Hematopoietic multipotent progenitor cell treated with erythropoietin and hydrocortisone succinate and interleukin-3 and kit ligand, for 6 days (in vitro differentiated cells): ENCODE measurements at regions not wholly inside any gene's neighbourhood (a gene's known extent, or its start where the extent isn't known, plus 50 kb on each side); places are given as distances from the start of the nearest gene placed in this dataset.

Source experiments
- DNase-seq: peaks from one replicate; pipeline ENCODE4 v3.0.0-alpha.2; 2015

DNA sequence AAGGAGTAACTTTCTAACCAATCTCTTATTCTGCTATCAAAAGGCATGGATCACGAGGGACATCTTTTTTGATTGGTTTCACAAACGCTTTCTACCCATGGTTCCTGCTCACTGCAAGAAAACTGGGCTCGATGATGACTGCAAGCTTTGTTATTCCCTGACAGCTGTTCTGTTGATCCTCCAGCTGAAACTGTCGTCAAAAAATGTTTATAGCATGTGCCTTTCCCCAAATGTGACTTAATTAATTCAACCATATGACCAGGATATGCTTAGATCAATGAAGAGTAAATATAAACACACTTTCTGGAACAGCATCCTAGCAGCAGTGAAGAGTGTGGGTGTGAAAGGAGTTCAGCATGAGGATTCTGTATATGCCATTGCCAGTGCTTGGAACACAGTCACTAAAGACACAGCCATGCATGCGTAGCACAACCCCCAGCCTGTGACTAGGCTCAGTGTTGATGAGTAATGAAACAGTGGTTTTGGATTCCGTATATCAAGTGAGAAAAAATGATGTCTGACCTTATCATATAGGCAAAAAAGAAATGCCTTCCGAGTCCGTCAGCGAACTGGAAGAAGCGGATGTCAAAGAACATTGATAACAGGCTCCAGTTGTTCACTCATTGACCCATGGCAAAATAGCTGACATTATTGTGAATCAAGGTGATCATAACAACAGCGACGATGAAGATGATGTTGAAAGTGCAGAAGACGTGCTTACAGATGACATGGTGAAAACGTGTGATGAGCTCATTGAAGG lies 347.4 kb downstream of the FGF9 start:
- no peak for DNase-seq

DNA sequence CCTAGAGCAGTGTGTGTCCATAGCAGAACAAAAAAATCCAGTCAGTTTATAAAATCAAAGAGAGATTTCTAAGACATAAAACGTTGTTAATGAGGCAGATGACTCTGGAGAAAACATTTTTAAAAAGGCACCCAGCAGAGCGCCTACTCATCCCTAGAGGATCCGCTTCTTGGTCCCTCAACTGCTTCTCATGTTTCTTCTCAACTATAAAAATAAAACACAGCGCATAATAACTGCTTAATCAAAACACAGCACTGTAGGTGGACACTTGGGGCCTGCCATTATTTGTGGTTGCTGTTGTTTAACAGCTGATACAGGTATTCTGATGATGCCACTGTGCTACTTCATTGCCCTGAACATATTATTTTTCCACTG lies 347.9 kb downstream of the FGF9 start:
- no peak for DNase-seq

DNA sequence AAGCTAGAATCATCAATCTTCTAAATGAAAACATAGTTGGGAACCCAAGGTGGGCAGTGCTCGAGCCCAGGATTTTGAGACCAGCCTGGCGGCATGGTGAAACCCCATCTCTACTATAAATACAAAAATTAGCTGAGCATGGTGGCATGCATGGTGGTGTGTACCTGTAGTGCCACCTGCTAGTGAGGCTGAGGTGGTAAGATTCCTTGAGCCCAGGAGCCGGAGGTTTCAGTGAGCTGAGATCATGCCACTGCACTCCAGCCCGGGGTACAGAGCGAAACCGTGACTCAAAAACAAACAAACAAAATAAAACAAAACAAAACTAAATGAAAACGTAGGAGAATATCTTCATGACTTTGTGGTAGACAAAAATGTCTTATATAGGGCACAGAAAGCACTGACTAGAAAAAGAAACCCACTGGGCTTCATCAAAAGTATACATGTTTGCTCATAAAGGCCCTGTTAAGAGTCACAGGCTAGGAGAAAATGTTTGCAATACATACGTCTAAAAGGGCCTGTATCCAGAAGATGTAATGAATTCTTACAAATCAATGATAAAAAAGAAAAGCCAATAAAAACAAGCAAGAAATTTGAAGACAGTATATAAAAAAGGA lies 353.6 kb downstream of the FGF9 start:
- no peak for DNase-seq

DNA sequence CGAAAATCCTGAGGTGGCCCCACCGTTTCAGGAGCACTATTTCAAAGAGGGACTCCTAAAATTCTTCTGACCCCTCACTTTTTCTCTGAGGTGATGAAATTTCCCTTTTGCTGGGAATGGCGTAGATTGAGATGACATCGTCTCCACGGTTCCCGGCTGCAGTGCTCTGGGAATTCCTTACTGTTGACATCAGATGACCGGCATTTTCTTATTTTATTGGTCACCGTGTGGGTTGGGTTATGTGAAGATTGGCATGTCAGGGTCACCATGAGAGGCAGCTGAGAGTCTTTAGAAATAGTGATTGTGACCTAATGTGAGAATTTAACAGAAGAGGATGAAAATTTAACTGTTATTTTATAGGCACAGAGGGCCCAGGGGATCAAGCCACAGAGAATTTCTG lies 356.7 kb downstream of the FGF9 start:
- no peak for DNase-seq

DNA sequence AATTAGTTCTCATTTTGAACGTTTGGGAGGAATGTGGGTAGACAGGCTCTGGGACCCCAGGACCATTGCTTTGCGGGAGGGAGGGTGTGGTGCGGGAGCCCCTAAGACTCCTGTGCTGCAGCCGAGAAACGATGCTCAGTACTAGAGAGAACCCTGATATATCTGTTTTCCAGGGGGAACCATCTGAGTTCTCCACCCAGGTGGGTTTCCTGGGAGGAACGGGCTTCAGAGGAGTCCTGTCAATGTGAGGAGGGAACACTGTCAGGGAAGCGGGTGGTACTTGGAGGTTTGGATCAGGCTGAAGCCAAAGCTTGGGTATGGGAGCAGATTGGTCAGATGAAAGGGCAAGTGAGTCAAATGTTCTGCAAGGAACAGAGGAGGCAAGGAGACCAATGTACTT lies 358.0 kb downstream of the FGF9 start:
- DNase-seq = no peak

DNA sequence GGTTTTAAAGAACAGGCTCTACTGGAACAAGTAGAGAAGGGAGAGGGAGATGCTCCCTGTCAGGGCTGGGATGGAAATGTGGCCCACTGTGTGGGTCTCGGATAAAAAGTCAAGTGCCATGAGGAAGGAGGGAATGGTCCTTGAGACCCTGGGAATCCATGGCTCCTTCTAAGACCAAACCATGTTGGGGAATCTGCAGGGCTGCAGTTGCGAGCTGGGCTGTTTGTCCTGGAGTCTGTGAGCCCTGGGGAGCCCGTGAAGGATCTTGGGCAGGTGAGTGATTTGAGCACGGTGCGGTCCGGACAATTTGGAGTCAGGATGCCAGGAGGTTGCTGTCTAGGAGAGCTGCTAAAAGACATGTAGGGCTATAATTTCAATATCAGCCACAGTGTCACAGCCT lies 359.4 kb downstream of the FGF9 start:
- no peak for DNase-seq

DNA sequence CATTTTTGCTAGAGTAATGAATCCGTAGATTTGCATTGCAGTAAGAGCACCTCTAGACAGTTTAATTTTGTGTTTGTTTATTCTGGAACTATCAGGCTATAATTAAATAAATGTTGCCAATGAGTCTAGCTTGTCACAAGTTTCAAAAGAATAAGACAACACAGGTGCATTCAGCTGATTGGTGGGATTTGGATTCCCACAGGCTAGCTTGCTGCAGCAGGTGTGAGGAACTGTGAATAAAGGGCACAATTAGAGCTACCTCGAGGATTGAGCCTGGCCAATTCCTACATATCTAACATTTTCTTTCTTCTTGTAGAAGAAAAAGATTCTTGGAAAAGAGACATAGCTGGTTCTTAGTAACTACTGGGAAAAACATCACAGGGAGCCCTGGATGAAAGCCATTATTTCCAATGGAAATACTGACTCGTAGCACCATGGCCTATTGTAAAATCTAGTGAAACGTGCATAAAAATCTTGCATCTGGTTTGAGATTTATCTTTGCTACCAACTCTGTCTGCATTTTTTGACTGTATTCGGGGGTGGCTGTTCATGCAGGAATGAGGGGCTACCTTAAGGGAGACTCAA lies 360.9 kb downstream of the FGF9 start:
- DNase-seq = no peak

DNA sequence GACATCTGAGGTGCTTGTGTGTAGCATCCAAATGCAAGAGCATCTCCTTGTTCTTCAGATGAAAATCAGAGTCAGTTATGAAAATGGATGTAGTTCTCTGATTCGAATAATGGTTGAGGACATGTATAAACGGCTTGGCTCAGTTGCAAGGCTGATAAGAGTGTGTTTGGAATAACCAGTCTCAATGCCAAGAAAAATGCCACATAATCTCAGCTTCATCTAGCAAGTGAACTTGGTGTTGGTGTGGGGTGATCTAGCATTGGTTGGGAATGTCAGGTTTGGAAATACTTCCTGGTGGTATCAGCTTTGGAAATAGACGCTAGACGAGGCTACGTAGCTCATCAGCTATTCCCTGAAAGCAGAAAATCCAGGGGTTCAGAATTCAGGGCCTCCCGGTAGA lies 362.0 kb downstream of the FGF9 start:
- DNase-seq = no peak

DNA sequence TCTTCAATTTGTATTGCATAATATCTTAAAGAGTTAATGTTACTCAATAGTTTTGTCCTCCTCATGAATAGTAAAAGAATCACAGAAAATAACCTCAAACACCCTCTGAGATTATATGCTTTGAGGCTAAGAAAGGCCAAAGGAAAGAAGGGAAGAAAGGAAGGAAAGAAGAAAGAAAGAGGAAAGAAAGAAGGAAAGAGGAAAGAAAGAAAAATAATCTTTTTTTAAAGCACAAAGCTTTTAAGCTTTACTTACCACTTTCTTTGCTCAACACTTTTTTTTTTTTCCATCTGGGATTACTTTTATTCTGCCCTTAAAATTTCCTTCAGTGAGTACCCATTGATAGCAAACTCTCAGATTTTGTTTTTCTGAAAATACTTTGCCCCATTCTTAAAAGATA lies 369.1 kb downstream of the FGF9 start:
- DNase-seq = no peak

DNA sequence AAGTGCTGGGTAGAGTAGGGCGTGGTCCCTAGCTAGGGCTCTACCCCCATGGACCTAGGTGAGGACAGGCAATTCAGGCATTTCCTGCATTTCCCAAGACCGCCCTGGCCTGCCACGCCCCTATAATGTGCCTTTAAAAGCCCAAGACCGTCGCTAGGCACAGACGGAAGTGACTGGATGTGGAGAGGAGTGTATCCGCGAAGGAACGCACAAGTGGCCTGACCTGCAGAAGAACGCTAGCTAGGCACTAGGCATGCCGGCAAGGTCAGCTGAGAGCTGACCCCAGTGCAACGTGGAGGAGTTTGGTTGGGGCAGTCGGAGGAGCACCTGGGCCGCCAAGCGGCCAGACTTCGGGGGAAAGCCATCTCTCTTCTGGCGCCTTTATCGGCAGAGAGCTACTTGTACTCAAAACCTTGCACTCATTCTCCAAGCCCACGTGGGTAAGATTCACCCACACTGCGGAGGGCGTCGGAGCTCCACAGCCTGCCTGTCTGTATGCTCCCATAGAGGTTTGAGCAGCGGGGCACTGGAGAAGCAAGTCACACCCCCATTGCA lies 370.0 kb downstream of the FGF9 start:
- peak; percentile 1 for DNase-seq

DNA sequence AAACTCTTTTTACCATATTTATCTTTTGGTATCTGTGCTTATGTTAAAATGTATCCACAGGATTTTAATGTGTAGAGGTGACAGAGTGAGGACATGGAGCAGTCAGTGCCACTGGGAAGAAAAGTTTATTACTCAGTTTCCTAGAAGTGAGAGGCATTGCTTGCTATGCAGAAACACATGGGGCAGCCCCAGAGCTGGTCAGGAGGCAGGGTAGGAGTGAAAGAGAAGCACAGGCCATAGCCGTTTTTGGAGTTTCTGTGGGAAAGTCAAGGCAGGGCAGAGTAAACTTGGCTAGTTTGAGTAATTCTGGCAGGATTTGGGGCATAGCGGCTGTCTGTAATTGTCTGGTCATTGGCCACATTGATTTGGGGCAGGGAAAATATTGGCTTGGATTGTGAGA lies 370.9 kb downstream of the FGF9 start:
- DNase-seq = no peak

DNA sequence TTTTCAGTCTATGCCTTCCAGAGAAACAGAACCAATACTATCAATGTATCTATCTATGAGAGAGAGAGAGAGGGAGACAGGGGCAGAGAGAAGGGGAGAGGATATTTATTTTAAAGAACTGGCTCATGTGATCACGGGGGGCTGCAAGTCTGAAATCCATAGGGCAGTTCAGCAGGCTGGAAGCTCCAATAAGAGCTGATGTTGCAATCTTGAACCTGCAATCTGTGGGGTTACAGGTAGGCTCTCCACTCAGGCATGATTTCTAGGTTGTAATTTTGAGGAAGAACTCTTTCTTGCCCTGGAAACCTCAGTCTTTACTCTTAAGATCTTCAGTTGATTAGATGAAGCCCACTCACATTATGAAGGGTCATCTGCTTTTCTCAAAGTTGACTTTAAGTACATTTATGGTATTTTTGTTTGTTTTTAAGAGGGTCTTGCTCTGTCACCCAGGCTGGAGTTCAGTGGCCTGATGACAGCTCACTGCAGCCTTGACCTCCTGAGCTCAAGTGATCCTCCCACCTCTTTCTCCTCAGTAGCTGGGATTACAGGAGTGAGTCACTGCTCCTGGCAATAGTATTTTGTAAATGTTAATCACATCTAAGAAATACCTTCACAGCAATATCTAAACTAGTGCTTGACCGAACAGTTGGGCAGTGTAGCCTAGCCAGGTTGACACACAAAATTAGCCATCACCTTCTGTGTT lies 376.4 kb downstream of the FGF9 start:
- no peak for DNase-seq

DNA sequence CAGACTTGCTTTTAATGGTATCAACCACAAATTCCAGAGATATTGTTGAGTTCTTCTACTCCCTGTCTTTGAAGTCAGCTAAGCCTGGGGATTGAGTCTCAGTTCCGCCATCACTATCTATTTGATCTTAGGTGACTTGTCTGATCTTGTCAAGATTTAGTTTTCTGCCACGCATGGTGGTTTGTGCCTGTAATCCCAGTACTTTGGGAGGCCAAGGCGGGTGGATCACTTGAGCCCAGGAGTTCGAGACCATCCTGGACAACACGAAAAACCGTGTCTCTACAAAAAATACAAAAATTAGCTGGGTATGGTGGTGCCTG lies 376.9 kb downstream of the FGF9 start:
- DNase-seq = no peak

DNA sequence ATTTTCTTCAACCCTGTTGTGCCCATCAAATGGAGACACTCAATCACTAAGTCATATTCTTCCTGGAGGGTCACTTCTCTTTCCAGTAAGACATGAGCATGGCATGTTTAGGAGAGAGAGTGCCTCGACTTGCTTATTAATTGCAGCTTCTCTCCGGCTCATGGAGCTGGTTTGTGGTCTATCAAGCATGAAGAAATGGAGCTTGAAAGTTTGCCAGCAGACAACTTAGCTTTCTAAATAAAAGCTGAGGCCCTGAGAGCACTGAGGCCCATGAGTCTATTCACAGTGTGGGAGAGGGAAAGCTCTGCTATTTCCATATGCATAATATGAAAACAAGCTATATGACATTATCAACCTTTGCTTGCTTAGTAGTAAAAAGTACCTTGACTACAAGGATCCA lies 378.5 kb downstream of the FGF9 start:
- no peak for DNase-seq

DNA sequence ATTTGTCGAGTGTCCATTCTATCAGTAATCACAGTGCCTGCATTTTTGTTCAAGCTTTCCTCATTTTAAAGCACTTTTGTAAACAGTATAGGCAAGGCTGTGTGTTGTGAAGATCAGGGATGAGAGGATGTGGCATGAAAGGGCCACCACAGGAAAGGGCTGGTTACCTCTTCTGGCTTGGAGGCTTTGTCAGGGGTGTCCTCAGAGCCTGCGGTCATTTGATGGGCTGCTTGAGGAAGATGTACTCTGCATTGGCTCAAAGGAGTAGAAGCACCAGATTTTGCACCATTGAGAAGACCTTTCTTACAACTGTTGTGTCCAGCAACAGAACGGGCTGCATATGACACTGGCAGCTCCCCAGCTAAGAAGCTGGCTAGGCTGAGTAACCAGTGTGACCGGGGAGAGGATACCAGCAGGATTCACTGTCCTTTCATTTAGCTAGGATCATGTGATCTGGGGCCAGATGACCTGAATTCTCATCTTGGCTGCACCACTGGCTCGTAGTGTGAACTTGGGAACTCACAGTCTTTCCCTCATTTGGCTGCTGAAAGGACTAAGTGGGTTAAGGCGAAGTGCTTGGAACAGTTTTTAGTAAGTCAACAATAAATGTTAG lies 380.2 kb downstream of the FGF9 start:
- no peak for DNase-seq

DNA sequence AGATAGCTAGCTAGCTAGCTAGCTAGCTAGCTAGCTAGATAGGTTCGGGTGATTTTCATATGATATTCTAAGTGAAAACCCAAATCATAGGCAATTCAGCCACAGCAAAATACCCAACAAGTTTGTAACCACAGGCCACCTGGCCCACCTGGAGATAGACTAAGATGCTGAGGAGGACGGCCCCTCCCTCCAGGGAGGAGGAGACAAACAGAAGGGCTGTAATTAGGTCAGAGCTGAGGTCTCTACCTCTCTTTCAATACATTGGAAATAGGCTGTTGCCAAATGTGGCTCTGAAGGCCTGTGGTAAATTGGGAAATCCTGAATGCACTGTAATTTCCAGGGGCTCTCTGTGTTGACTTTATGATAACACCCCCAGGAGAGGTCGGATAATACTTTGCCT lies 382.2 kb downstream of the FGF9 start:
- DNase-seq = no peak

DNA sequence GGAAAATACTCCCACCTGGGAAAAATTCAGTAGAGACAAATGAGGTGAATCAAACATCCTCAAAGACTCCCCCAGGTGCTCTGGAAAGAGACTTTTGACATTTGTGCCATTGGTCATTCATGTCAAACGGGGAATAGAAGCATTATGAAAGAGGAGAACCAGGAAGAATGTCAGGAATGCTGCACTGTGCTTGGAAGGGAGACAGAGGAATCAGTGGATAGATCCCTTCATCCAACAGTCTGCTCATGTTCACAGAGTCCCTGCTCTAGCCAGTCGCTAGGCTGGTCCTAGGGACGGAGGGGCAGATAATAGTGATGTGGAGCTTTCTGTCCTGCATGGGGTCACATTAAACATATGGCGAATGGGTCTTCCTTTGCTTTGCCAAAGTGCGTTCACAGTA lies 384.4 kb downstream of the FGF9 start:
- no peak for DNase-seq

DNA sequence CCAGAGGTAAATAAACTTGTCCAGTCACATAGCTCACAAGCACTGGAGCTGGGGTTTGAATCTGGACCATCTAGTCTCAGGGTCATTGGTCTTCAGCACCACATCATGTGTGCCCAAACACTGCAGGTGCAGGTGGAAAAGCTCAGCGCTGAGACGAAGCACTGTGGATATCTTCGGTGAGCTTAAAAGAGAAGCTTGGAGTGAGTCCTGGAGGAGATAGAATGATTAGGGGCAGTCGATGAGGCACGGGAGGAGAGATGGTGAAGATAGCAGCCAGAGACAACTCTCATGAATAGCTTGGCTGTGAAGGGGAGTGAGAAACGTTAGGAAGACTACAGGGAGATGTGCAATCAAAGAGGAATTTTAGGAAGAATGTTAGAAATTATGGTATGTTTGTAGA lies 389.3 kb downstream of the FGF9 start:
- no peak for DNase-seq

DNA sequence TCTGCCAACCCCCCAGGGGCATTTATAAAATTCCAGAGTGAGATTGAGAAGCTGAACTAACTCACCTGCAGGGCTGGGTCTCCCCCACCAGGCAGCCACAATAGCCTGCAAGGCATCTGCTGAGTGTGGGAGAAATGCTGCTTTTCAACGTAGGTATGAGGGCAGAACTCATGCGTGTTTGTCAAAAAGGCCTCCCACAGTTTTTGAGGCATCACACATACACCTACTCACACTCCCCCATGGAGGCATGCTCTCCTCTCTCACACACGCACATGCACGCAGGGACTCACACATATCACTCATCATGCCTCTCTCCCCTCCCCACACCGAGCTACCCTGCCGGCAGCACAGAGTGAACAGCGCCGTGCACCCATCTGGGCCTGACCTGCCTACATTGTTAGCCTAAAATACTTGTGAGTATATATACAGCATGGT lies 390.5 kb downstream of the FGF9 start:
- DNase-seq = no peak

DNA sequence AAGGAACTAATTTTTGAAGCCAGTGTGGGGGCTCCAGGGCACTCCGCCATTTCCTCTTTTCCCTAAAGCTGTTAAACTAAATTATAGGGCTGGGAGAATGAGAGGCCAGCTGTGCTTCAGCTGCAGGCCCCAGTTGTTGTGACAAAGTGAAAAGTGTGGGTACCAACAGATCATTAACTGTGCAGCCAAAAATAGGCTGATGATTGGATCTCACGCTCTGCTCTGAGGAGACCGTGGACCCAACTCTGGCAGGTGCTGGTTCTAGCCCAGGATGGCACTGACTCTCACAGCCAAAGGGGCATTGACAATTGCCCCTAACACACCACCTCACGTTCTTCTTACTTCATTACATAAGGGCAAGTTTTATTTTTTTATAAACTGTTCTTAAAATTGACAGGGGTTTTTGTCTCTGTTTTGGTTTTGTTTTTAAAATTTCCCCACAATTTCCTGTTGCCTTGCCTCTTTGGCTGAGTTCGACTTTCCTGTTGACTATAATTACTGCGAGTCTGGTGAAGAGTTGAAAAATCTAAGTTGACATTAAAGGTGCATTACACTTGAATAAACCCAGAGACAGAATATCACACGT lies 391.0 kb downstream of the FGF9 start:
- no peak for DNase-seq

DNA sequence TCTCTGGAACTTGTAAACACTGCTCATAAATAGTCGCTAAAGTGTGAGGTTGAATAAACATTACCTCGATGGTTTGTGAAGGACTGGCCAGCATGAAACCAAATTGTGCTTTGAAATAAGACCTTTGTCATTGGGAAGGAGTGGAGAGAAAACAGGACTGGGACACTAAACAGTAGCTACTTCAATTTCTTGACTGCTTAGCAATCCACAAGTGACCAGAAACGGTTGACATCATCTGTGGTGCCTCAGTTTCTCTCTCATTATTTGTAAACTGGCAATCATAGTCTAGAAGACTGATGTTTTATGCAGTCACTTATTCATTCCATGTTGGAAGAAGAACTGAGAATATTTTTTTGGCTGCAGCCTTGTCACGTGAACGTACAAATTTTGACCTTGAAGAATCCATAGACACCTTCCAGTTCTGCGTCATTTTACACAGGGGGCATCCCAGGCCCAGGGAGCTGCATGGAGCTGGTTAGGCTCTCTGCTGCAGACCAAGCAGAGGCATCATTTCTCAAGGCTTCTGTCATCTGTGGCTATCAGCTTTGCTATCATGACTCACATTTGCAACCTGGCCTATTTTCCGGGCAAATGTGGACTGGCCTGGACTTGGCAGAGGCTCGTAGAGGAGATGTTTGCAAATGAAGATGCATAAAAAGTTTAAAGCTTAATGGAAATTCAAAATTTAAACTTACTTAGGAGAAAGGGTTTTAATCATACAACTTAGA lies 391.8 kb downstream of the FGF9 start:
- DNase-seq = no peak

DNA sequence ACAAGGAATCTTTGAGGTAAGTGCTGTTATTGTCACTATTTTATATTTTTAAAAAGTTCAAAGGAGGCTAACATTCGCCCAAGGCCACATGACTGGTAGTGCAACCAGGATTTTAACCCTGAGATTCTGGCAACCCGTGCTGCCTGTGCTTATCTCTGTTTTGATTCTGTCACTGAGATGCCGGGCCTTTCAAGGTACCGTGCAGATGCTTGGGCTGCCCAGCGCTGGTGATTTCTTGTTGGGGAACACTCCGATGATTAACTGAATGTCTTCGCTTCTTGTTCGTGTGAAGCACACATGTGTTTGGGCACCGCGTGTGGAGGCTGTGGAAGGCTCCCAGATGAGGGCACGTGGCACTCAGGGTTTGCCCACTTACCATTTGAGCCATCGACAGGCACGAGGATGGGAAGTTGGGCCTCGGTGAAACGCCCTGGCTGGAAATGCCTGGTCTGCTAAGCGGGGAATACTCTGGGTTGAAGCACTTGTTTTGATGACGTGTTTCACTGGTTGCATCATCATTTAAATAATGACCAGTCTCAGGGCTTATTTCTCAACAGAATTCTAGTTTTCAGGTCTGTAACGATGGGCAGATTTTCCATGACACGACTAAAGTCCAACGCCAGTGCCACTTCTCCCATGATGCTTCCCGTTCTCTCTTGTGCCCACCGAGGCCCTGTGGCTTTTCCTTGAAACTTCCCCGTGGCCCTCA lies 392.7 kb downstream of the FGF9 start:
- no peak for DNase-seq
